H9 (cell line): ENCODE measurements at regions not wholly inside any gene's neighbourhood (a gene's known extent, or its start where the extent isn't known, plus 50 kb on each side); places are given as distances from the start of the nearest gene placed in this dataset.

Source experiments
- DNase-seq: peaks from one replicate; pipeline ENCODE4 v3.0.0-alpha.2; 2017
- H2AFZ ChIP-seq: one replicate; pipeline ENCODE4 v1.6.1; 2013; ENCODE audit warnings: mild to moderate bottlenecking, low read length, control low read depth, moderate library complexity
- H2AK5ac ChIP-seq: 2 replicates; pipeline ENCODE4 v1.6.1; 2013; ENCODE audit warnings: low read length, control low read depth, mixed read lengths; ENCODE audit not compliant: insufficient read length
- H2BK120ac ChIP-seq: one replicate; pipeline ENCODE4 v1.6.1; 2013; ENCODE audit warnings: low read depth, mild to moderate bottlenecking, low read length, control low read depth, inconsistent platforms; ENCODE audit not compliant: poor library complexity, severe bottlenecking
- H2BK12ac ChIP-seq: 2 replicates; pipeline ENCODE4 v1.6.1; 2013; ENCODE audit warnings: low read length, control low read depth, mixed read lengths, low read depth; ENCODE audit not compliant: insufficient read length
- H2BK15ac ChIP-seq: 2 replicates; pipeline ENCODE4 v1.6.1; 2013; ENCODE audit warnings: low read depth, low read length, control low read depth
- H2BK20ac ChIP-seq: one replicate; pipeline ENCODE4 v1.6.1; 2013; ENCODE audit warnings: low read depth, mild to moderate bottlenecking, low read length, control low read depth, inconsistent platforms; ENCODE audit not compliant: poor library complexity, severe bottlenecking
- H2BK5ac ChIP-seq: 2 replicates; pipeline ENCODE4 v1.6.1; 2013; ENCODE audit warnings: low read length, control low read depth, mixed read lengths; ENCODE audit not compliant: insufficient read length
- H3K14ac ChIP-seq: 2 replicates; pipeline ENCODE4 v1.6.1; 2013; ENCODE audit warnings: low read length, control low read depth; ENCODE audit not compliant: insufficient read depth
- H3K18ac ChIP-seq: 2 replicates; pipeline ENCODE4 v1.6.1; 2013; ENCODE audit warnings: low read depth, mild to moderate bottlenecking, mixed read lengths, low read length, control low read depth; ENCODE audit not compliant: insufficient read length
- H3K23ac ChIP-seq: 2 replicates; pipeline ENCODE4 v1.6.1; 2013; ENCODE audit warnings: low read length, control low read depth, mixed read lengths, low read depth; ENCODE audit not compliant: insufficient read length
- H3K23me2 ChIP-seq: 2 replicates; pipeline ENCODE4 v1.6.1; 2013; ENCODE audit warnings: low read depth, mild to moderate bottlenecking, mixed read lengths, low read length, control low read depth; ENCODE audit not compliant: insufficient read length, poor library complexity, severe bottlenecking
- H3K27ac ChIP-seq: 2 replicates; pipeline ENCODE4 v1.5.1; 2013; ENCODE audit warnings: low read length, control low read depth, mixed read lengths, low read depth; ENCODE audit not compliant: insufficient read length
- H3K27me3 ChIP-seq: 2 replicates; pipeline ENCODE4 v1.6.1; 2013; ENCODE audit warnings: low read length, control low read depth, inconsistent platforms; ENCODE audit not compliant: insufficient read depth
- H3K4ac ChIP-seq: 2 replicates; pipeline ENCODE4 v1.6.1; 2013; ENCODE audit warnings: low read depth, mild to moderate bottlenecking, control low read depth, inconsistent platforms, low read length, moderate library complexity
- H3K4me1 ChIP-seq: 2 replicates; pipeline ENCODE4 v1.6.1; 2013; ENCODE audit warnings: low read length, control low read depth, inconsistent platforms; ENCODE audit not compliant: insufficient read depth
- H3K4me2 ChIP-seq: 2 replicates; pipeline ENCODE4 v1.6.1; 2013; ENCODE audit warnings: low read length, control low read depth, mixed read lengths; ENCODE audit not compliant: insufficient read length, insufficient read depth
- H3K56ac ChIP-seq: 2 replicates; pipeline ENCODE4 v1.6.1; 2013; ENCODE audit warnings: low read depth, mild to moderate bottlenecking, mixed read lengths, low read length, control low read depth; ENCODE audit not compliant: insufficient read length
- H3K79me1 ChIP-seq: 2 replicates; pipeline ENCODE4 v1.6.1; 2013; ENCODE audit warnings: low read depth, mild to moderate bottlenecking, moderate library complexity, low read length, control low read depth, inconsistent platforms; ENCODE audit not compliant: insufficient read depth, poor library complexity, severe bottlenecking
- H3K79me2 ChIP-seq: 2 replicates; pipeline ENCODE4 v1.6.1; 2013; ENCODE audit warnings: low read length, control low read depth, inconsistent platforms; ENCODE audit not compliant: insufficient read depth
- H3K9ac ChIP-seq: 2 replicates; pipeline ENCODE4 v1.6.1; 2013; ENCODE audit warnings: low read length, control low read depth, mixed read lengths; ENCODE audit not compliant: insufficient read length; ENCODE audit errors: extremely low read depth
- H3K9me3 ChIP-seq: one replicate; pipeline ENCODE4 v1.6.1; 2013; ENCODE audit warnings: low read depth, low read length, inconsistent platforms; ENCODE audit not compliant: control insufficient read depth
- H3T11ph ChIP-seq: one replicate; pipeline ENCODE4 v1.6.1; 2013; ENCODE audit warnings: mild to moderate bottlenecking, low read length, control low read depth, inconsistent platforms
- H4K20me1 ChIP-seq: one replicate; pipeline ENCODE4 v1.6.1; 2013; ENCODE audit not compliant: control insufficient read depth, insufficient read length, insufficient read depth
- H4K5ac ChIP-seq: 2 replicates; pipeline ENCODE4 v1.6.1; 2013; ENCODE audit warnings: low read depth, mild to moderate bottlenecking, mixed read lengths, low read length, control low read depth; ENCODE audit not compliant: insufficient read length
- H4K8ac ChIP-seq: replicated peaks from 2 replicates; pipeline ENCODE4 v1.6.1; 2013; ENCODE audit warnings: low read length, control low read depth, mixed read lengths, low read depth; ENCODE audit not compliant: insufficient read length
- H4K91ac ChIP-seq: 2 replicates; pipeline ENCODE4 v1.6.1; 2013; ENCODE audit warnings: low read depth, mild to moderate bottlenecking, moderate library complexity, mixed read lengths, low read length, control low read depth; ENCODE audit not compliant: insufficient read length
- H3K27ac Mint-ChIP-seq, 3 experiments: 2 replicates in 2 of 3; 3 replicates in 1 of 3; pipeline ENCODE4 v1.8.0; 2020 to 2021; ENCODE audit warnings: mixed read lengths in 3 of 3, mild to moderate bottlenecking in 1 of 3, moderate library complexity in 1 of 3
- H3K27me3 Mint-ChIP-seq: 2 replicates; pipeline ENCODE4 v1.8.0; 2021; ENCODE audit warnings: low read depth, mild to moderate bottlenecking, moderate library complexity, mixed read lengths
- H3K36me3 Mint-ChIP-seq, 3 experiments: 2 replicates in 2 of 3; 3 replicates in 1 of 3; pipeline ENCODE4 v1.8.0; 2020 to 2021; ENCODE audit warnings: low read depth in 3 of 3, mixed read lengths in 3 of 3; ENCODE audit not compliant: insufficient read depth in 1 of 3
- H3K4me1 Mint-ChIP-seq, 2 experiments: 2 replicates each; pipeline ENCODE4 v1.8.0; 2020; ENCODE audit warnings: mixed read lengths in 2 of 2
- H3K4me3 Mint-ChIP-seq, 2 experiments: 2 replicates in 1 of 2; 3 replicates in 1 of 2; pipeline ENCODE4 v1.8.0; 2020 to 2021; ENCODE audit warnings: mild to moderate bottlenecking in 2 of 2, mixed read lengths in 2 of 2, moderate library complexity in 1 of 2
- H3K9me3 Mint-ChIP-seq, 2 experiments: 2 replicates in 1 of 2; 3 replicates in 1 of 2; pipeline ENCODE4 v1.8.0; 2020; ENCODE audit warnings: mild to moderate bottlenecking in 2 of 2, mixed read lengths in 2 of 2, moderate library complexity in 1 of 2
- CTCF ChIP-seq: fragments of 200-600 bp; sonication (generic); conservative IDR thresholded peaks from 3 replicates; pipeline ENCODE4 v1.8.0; 2021; ENCODE audit warnings: antibody characterized with exemption, mild to moderate bottlenecking
- WGBS: extraction: QIAGEN DNeasy Blood & Tissue Kit; methylation state at CpG from one replicate; pipeline ENCODE4 v1.1.7; 2013; ENCODE audit warnings: missing lambda C conversion rate, low lambda C conversion rate, mixed read lengths; ENCODE audit not compliant: insufficient read length; ENCODE audit errors: extremely low coverage; 5-methylcytosine and 5-hydroxymethylcytosine counted together

DNA sequence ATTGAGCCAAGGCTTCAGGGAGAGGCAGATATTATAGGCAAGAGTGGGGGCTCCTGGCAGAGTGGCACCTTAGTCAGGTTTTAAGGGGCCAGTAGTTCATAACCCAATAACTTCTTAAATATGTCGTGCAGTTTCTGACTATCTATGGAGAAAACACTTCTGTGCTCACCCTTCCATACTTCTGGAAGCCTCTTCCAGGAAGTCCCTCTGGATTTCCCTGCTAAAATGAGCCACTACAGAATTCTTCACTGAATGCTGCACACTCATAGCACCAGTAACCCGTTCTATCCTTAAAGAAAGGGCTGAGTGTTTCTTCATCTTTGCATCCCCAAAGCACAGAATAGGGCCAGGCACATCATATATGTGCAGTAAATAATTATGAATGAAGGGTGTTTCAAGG lies 198.5 kb upstream of the SLC24A3 start:
- Histone ChIP-seq H3K79me2 (no peaks in the 10 kb centered on the region), H2BK5ac (no peak overlapping the region), H4K20me1 (no peaks in the 10 kb centered on the region), H3K4me1 (no peaks in the 10 kb centered on the region), H2AFZ (no peak overlapping the region), H2BK15ac (no peak overlapping the region), H3K9me3 (no peaks in the 10 kb centered on the region), H4K8ac (no peak overlapping the region), H3K27ac (no peak overlapping the region), H3K18ac (no peak overlapping the region), H4K5ac (no peak overlapping the region), H3K79me1 (no peaks in the 10 kb centered on the region), H2AK5ac (no peak overlapping the region), H3K4ac (no peak overlapping the region), H3K23me2 (no peaks in the 10 kb centered on the region), H2BK20ac (no peak overlapping the region), H3K56ac (no peak overlapping the region), H3K23ac (no peak overlapping the region), H3T11ph (no peak overlapping the region), H3K14ac (no peak overlapping the region), H2BK12ac (no peak overlapping the region), H3K9ac (no peak overlapping the region), H4K91ac (no peak overlapping the region), H2BK120ac (no peak overlapping the region), H3K27me3 (no peaks in the 10 kb centered on the region), H3K4me2 (no peak overlapping the region)
- WGBS: no CpG with 5 or more reads among the region's 2 CpGs
- DNase-seq: no peak
- no peak overlapping the region for H3K27ac Mint-ChIP-seq
- H3K27me3 Mint-ChIP-seq: no peaks in the 10 kb centered on the region; the same call in 1 of the 2 replicates
- no peak overlapping the region for H3K4me3 Mint-ChIP-seq
- TF ChIP-seq CTCF: no peak
- H3K4me1 Mint-ChIP-seq: peaks cover 20 to 21% of the 10 kb centered on the region in 2 experiments
- no peaks in the 10 kb centered on the region; a peak in 1 of 5 replicates for H3K9me3 Mint-ChIP-seq
- no peaks in the 10 kb centered on the region for H3K36me3 Mint-ChIP-seq
